ENCODE measurements at regions not wholly inside any gene's neighbourhood (a gene's known extent, or its start where the extent isn't known, plus 50 kb on each side); places are given as distances from the start of the nearest gene placed in this dataset.
"Not testable (repeated sequence)": the region's sequence is repeated elsewhere in the genome, so short reads cannot be mapped to it uniquely, and the experiment has no call there.

DNA sequence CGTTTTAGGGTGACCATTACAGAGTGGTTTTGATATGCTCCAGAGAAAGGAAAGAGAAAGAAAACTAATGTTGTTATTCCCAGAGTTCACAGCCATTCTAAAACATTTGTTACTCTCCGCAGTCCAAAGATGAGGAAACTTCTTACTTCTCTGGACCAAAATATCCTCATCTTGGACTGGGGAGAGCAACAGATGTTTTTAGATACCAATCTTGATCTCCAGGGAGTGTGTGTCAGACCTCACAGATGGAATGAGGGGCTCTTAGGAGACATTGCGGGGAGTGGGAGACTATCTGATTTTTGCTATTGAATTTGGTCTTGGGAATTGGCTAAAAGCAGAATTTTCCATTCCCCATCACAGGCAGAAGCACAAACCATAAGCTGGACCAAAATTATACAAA is 110.8 kb downstream of the TNFAIP3 start:
- Histone ChIP-seq H3K36me3 (replicated peaks in 1 of 2; ENCODE audit: control insufficient read depth in 2 of 2, insufficient read depth in 2 of 2, low read length in 2 of 2) (no peaks in the 10 kb centered on the region), H3K23ac (ENCODE audit: low read depth, low read length, poor library complexity) (no peak overlapping the region), H3K4me2 (ENCODE audit: insufficient read depth, low read length, poor library complexity, severe bottlenecking) (no peak overlapping the region), H3K4ac (ENCODE audit: low read length) (no peak overlapping the region), H3K4me1 (ENCODE audit: control insufficient read depth in 2 of 2, insufficient read depth in 1 of 2, low read depth in 1 of 2, low read length in 2 of 2) (no peaks in the 10 kb centered on the region), H3K18ac (ENCODE audit: low read length) (no peak overlapping the region), H4K8ac (ENCODE audit: low read depth, low read length) (no peak overlapping the region), H3K14ac (ENCODE audit: low read length) (no peak overlapping the region), H2BK15ac (ENCODE audit: low read length) (no peak overlapping the region), H3K27ac (replicated peaks; ENCODE audit: low read length) (no peak overlapping the region), H2AFZ (ENCODE audit: low read length) (no peak overlapping the region), H2AK5ac (ENCODE audit: low read depth, low read length) (no peak overlapping the region), H3K79me1 (ENCODE audit: low read depth, low read length) (no peaks in the 10 kb centered on the region), H2BK12ac (ENCODE audit: low read length) (no peak overlapping the region), H3K9ac (ENCODE audit: low read depth, low read length, poor library complexity) (no peak overlapping the region), H3K4me3 (ENCODE audit: low read length in 2 of 2) (no peak overlapping the region), H2BK120ac (ENCODE audit: low read depth, low read length) (no peak overlapping the region), H3K27me3 (ENCODE audit: control insufficient read depth in 3 of 3, insufficient read depth in 3 of 3, low read depth in 1 of 3, low read length in 3 of 3) (no peaks in the 10 kb centered on the region), H4K91ac (ENCODE audit: low read depth, low read length, poor library complexity) (no peak overlapping the region), H2BK5ac (ENCODE audit: low read length) (no peak overlapping the region), H3K9me3 (replicated peaks in 1 of 2; ENCODE audit: control insufficient read depth in 2 of 2, insufficient read depth in 1 of 2, low read depth in 1 of 2, low read length in 2 of 2) (no peaks in the 10 kb centered on the region)
- no peak for DNase-seq (ENCODE audit: low spot score)
- WGBS, 2 donors (ENCODE audit: extremely low coverage in 2 of 2, insufficient read length in 2 of 2, insufficient replicate concordance in 1 of 2), result no CpG with 5 or more reads among the region's 3 CpGs

DNA sequence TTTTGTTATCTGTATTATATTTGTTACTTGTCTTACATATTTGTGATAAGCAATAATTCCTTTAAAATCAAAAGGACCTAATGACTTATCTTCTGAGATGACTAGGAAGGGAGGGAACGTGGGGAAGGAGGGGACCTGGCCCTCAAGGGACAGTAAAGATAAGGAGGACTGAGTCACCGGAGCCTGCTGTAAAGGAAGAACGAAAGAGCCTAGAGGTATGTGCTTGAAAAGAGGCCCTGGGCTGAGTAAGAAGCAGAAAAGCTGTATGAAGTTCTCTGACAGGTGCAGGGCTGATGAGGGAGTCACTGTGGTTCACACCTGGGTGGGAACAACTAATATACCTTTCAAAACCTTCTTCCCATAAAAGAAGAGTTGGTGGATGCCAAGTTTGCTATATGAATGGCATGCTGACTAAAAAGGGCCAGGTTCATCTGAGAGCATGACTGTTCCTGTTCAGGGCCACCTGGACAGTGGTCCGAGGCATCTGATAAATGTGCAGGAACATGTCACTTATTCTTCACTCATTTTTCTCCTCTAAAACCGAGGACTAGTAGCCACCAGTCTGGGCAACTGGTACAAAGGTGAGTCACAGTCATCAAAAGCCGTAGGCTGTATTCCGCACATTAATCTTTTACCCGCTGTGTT is 111.3 kb downstream of the TNFAIP3 start:
- no peak overlapping the region for H3K27ac ChIP-seq (replicated peaks; ENCODE audit: low read length)
- WGBS, 2 donors (ENCODE audit: extremely low coverage in 2 of 2, insufficient read length in 2 of 2, insufficient replicate concordance in 1 of 2), result no CpG with 5 or more reads among the region's 8 CpGs
- H3K27me3 ChIP-seq (ENCODE audit: control insufficient read depth in 3 of 3, insufficient read depth in 3 of 3, low read depth in 1 of 3, low read length in 3 of 3), result no peaks in the 10 kb centered on the region

DNA sequence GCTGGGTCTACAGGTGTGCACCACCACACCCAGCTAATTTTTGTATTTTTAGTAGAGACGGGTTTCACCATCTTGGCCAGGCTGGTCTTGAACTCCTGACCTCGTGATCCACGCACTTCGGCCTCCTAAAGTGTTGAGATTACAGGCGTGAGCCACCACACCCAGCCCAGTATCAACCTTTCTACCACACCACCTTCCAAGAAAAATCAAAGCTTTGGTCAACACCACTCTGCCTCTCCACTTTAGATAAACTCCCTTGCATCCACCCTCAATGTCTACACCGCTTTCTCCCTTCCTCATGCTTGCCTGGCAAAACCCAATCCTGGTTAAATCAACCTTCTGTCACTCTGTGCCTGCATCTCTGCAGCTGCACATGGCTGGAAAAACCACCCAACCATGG is 112.2 kb downstream of the TNFAIP3 start:
- not testable (repeated sequence) for H4K8ac ChIP-seq (ENCODE audit: low read depth, low read length); H3K27ac ChIP-seq (replicated peaks; ENCODE audit: low read length); H4K91ac ChIP-seq (ENCODE audit: low read depth, low read length, poor library complexity); H3K4me1 ChIP-seq (ENCODE audit: control insufficient read depth in 2 of 2, insufficient read depth in 1 of 2, low read depth in 1 of 2, low read length in 2 of 2); H3K9me3 ChIP-seq (replicated peaks in 1 of 2; ENCODE audit: control insufficient read depth in 2 of 2, insufficient read depth in 1 of 2, low read depth in 1 of 2, low read length in 2 of 2); H3K4me2 ChIP-seq (ENCODE audit: insufficient read depth, low read length, poor library complexity, severe bottlenecking); H3K9ac ChIP-seq (ENCODE audit: low read depth, low read length, poor library complexity); H3K14ac ChIP-seq (ENCODE audit: low read length); DNase-seq (ENCODE audit: low spot score); H2BK12ac ChIP-seq (ENCODE audit: low read length); H2BK120ac ChIP-seq (ENCODE audit: low read depth, low read length); H3K79me1 ChIP-seq (ENCODE audit: low read depth, low read length); H3K4me3 ChIP-seq (ENCODE audit: low read length in 2 of 2); H2AK5ac ChIP-seq (ENCODE audit: low read depth, low read length); H3K27me3 ChIP-seq (ENCODE audit: control insufficient read depth in 3 of 3, insufficient read depth in 3 of 3, low read depth in 1 of 3, low read length in 3 of 3); H3K23ac ChIP-seq (ENCODE audit: low read depth, low read length, poor library complexity); H2BK15ac ChIP-seq (ENCODE audit: low read length); H3K18ac ChIP-seq (ENCODE audit: low read length); H3K36me3 ChIP-seq (replicated peaks in 1 of 2; ENCODE audit: control insufficient read depth in 2 of 2, insufficient read depth in 2 of 2, low read length in 2 of 2); H3K4ac ChIP-seq (ENCODE audit: low read length); H2BK5ac ChIP-seq (ENCODE audit: low read length); H2AFZ ChIP-seq (ENCODE audit: low read length)
- WGBS, 2 donors (ENCODE audit: extremely low coverage in 2 of 2, insufficient read length in 2 of 2, insufficient replicate concordance in 1 of 2), result no CpG with 5 or more reads among the region's 6 CpGs

More for the DNA sequence above, 111.3 kb downstream of the TNFAIP3 start:
- Histone ChIP-seq H2AFZ (ENCODE audit: low read length) (no peak overlapping the region), H3K36me3 (replicated peaks in 1 of 2; ENCODE audit: control insufficient read depth in 2 of 2, insufficient read depth in 2 of 2, low read length in 2 of 2) (no peaks in the 10 kb centered on the region), H2BK120ac (ENCODE audit: low read depth, low read length) (no peak overlapping the region), H2BK5ac (ENCODE audit: low read length) (no peak overlapping the region), H3K23ac (ENCODE audit: low read depth, low read length, poor library complexity) (no peak overlapping the region), H3K4me1 (ENCODE audit: control insufficient read depth in 2 of 2, insufficient read depth in 1 of 2, low read depth in 1 of 2, low read length in 2 of 2) (no peaks in the 10 kb centered on the region), H3K9ac (ENCODE audit: low read depth, low read length, poor library complexity) (no peak overlapping the region), H3K4me3 (ENCODE audit: low read length in 2 of 2) (no peak overlapping the region), H2BK15ac (ENCODE audit: low read length) (no peak overlapping the region), H3K4ac (ENCODE audit: low read length) (no peak overlapping the region), H3K4me2 (ENCODE audit: insufficient read depth, low read length, poor library complexity, severe bottlenecking) (no peak overlapping the region), H4K91ac (ENCODE audit: low read depth, low read length, poor library complexity) (no peak overlapping the region), H3K14ac (ENCODE audit: low read length) (no peak overlapping the region), H4K8ac (ENCODE audit: low read depth, low read length) (no peak overlapping the region), H3K18ac (ENCODE audit: low read length) (no peak overlapping the region), H3K79me1 (ENCODE audit: low read depth, low read length) (no peaks in the 10 kb centered on the region), H2AK5ac (ENCODE audit: low read depth, low read length) (no peak overlapping the region), H3K9me3 (replicated peaks in 1 of 2; ENCODE audit: control insufficient read depth in 2 of 2, insufficient read depth in 1 of 2, low read depth in 1 of 2, low read length in 2 of 2) (no peaks in the 10 kb centered on the region), H2BK12ac (ENCODE audit: low read length) (no peak overlapping the region)
- no peak for DNase-seq (ENCODE audit: low spot score)

DNA sequence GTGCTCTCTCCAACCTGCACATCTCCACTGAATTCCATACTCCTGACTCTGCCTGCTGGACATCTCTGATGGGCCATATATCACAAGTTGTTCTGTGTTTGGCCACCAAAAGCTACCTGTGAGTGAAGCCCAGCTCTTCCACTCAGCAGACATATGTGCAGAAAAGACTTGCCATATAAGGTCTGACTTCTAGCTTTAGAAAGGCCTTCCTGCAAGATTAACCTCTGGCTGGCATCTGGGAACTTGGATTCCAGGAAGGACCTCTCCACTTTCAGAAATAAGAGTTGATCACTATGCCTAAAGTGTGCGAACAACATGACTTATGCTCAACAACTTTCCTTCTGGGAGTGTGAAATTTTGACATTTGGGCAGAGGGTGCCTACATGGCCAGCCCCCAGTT is 113.7 kb downstream of the TNFAIP3 start:
- no peak overlapping the region for H3K18ac ChIP-seq (ENCODE audit: low read length)
- H3K9me3 ChIP-seq (replicated peaks in 1 of 2; ENCODE audit: control insufficient read depth in 2 of 2, insufficient read depth in 1 of 2, low read depth in 1 of 2, low read length in 2 of 2), result no peaks in the 10 kb centered on the region
- no peak overlapping the region for H3K14ac ChIP-seq (ENCODE audit: low read length)
- H2BK12ac ChIP-seq (ENCODE audit: low read length), result no peak overlapping the region
- H2BK5ac ChIP-seq (ENCODE audit: low read length), result peak overlapping the region; percentile 46
- no peak overlapping the region for H3K27ac ChIP-seq (replicated peaks; ENCODE audit: low read length)
- no peak overlapping the region for H2BK120ac ChIP-seq (ENCODE audit: low read depth, low read length)
- H4K91ac ChIP-seq (ENCODE audit: low read depth, low read length, poor library complexity), result no peak overlapping the region
- no peaks in the 10 kb centered on the region for H3K36me3 ChIP-seq (replicated peaks in 1 of 2; ENCODE audit: control insufficient read depth in 2 of 2, insufficient read depth in 2 of 2, low read length in 2 of 2)
- H3K4me1 ChIP-seq (ENCODE audit: control insufficient read depth in 2 of 2, insufficient read depth in 1 of 2, low read depth in 1 of 2, low read length in 2 of 2), result no peaks in the 10 kb centered on the region
- H4K8ac ChIP-seq (ENCODE audit: low read depth, low read length), result peak overlapping the region; percentile 19
- H3K79me1 ChIP-seq (ENCODE audit: low read depth, low read length), result no peaks in the 10 kb centered on the region
- no CpG with 5 or more reads among the region's 1 CpG for WGBS, 2 donors (ENCODE audit: extremely low coverage in 2 of 2, insufficient read length in 2 of 2, insufficient replicate concordance in 1 of 2)
- H2AK5ac ChIP-seq (ENCODE audit: low read depth, low read length), result no peak overlapping the region
- no peak overlapping the region for H2AFZ ChIP-seq (ENCODE audit: low read length)
- H3K9ac ChIP-seq (ENCODE audit: low read depth, low read length, poor library complexity), result no peak overlapping the region
- no peak overlapping the region for H2BK15ac ChIP-seq (ENCODE audit: low read length)
- H3K4me2 ChIP-seq (ENCODE audit: insufficient read depth, low read length, poor library complexity, severe bottlenecking), result no peak overlapping the region
- H3K27me3 ChIP-seq (ENCODE audit: control insufficient read depth in 3 of 3, insufficient read depth in 3 of 3, low read depth in 1 of 3, low read length in 3 of 3), result no peaks in the 10 kb centered on the region
- no peak for DNase-seq (ENCODE audit: low spot score)
- no peak overlapping the region for H3K4me3 ChIP-seq (ENCODE audit: low read length in 2 of 2)
- no peak overlapping the region for H3K4ac ChIP-seq (ENCODE audit: low read length)
- no peak overlapping the region for H3K23ac ChIP-seq (ENCODE audit: low read depth, low read length, poor library complexity)
